Stimulated activated naive B cell treated with anti-CD40 and anti-IgM and Interleukin-4, amounts not matched to agents 10 μg/mL and 1 μg/mL and 100 μg/mL, for 72 hours (primary cell): ENCODE measurements at regions not wholly inside any gene's neighbourhood (a gene's known extent, or its start where the extent isn't known, plus 50 kb on each side); places are given as distances from the start of the nearest gene placed in this dataset.
A peak's percentile ranks its signal among the peaks of the same experiment; 100 is the strongest.

Experiments
- ATAC-seq, 2 donors: fragments of 150-1000 bp; cut with Tn5 transposase; replicated peaks; 2 replicates each; pipeline ENCODE4 v1.10.0; 2021; ENCODE audit warnings: moderate library complexity in 1 of 2
- DNase-seq: peaks from one replicate; pipeline ENCODE4 v3.0.0; 2021
- H3K27ac Mint-ChIP-seq: one replicate; pipeline ENCODE4 v1.8.0; 2022; ENCODE audit warnings: mild to moderate bottlenecking, mixed read lengths
- H3K27me3 Mint-ChIP-seq, 2 donors: one replicate each; pipeline ENCODE4 v1.8.0; 2022; ENCODE audit warnings: mixed read lengths in 2 of 2
- H3K36me3 Mint-ChIP-seq, 2 donors: one replicate each; pipeline ENCODE4 v1.8.0; 2022; ENCODE audit warnings: mixed read lengths in 2 of 2, mild to moderate bottlenecking in 1 of 2
- H3K4me1 Mint-ChIP-seq, 2 donors: one replicate each; pipeline ENCODE4 v1.8.0; 2022; ENCODE audit warnings: mixed read lengths in 2 of 2, mild to moderate bottlenecking in 1 of 2
- H3K4me3 Mint-ChIP-seq, 2 donors: one replicate each; pipeline ENCODE4 v1.8.0; 2022; ENCODE audit warnings: mild to moderate bottlenecking in 2 of 2, mixed read lengths in 2 of 2, moderate library complexity in 1 of 2
- H3K9me3 Mint-ChIP-seq, 2 donors: one replicate each; pipeline ENCODE4 v1.8.0; 2022; ENCODE audit warnings: mixed read lengths in 2 of 2, mild to moderate bottlenecking in 1 of 2

GRCh38 chr3:82353306-82354171 lies 592.1 kb upstream of the GBE1 start:
- DNase-seq (no peak), ATAC-seq (no peak)
- no peaks in the 10 kb centered on the region for H3K27me3 Mint-ChIP-seq
- no peak overlapping the region for H3K4me3 Mint-ChIP-seq
- no peak overlapping the region for H3K27ac Mint-ChIP-seq
- no peaks in the 10 kb centered on the region for H3K4me1 Mint-ChIP-seq
- no peaks in the 10 kb centered on the region for H3K36me3 Mint-ChIP-seq
- peaks cover 0 to 3% of the 10 kb centered on the region in 2 donors for H3K9me3 Mint-ChIP-seq

- H3K4me3 Mint-ChIP-seq, result no peak overlapping the region
- H3K4me1 Mint-ChIP-seq, result no peaks in the 10 kb centered on the region
- H3K27me3 Mint-ChIP-seq, result no peaks in the 10 kb centered on the region
- DNase-seq (no peak), ATAC-seq (no peak)
- no peaks in the 10 kb centered on the region for H3K36me3 Mint-ChIP-seq
- H3K9me3 Mint-ChIP-seq, result peaks cover 0 to 3% of the 10 kb centered on the region in 2 donors
- H3K27ac Mint-ChIP-seq, result no peak overlapping the region
These were observed 586.1 kb upstream of the GBE1 start for GRCh38 chr3:82347585-82347984.

- Mint-ChIP-seq H3K36me3 (no peaks in the 10 kb centered on the region), H3K9me3 (no peaks in the 10 kb centered on the region), H3K4me1 (no peaks in the 10 kb centered on the region), H3K27ac (no peak overlapping the region), H3K4me3 (no peak overlapping the region), H3K27me3 (no peaks in the 10 kb centered on the region)
- ATAC-seq (no peak), DNase-seq (no peak)
These were observed 581.1 kb upstream of the GBE1 start for GRCh38 chr3:82342521-82342920.

- no peaks in the 10 kb centered on the region for H3K4me1 Mint-ChIP-seq
- H3K4me3 Mint-ChIP-seq, result no peak overlapping the region
- H3K36me3 Mint-ChIP-seq, result no peaks in the 10 kb centered on the region
- H3K9me3 Mint-ChIP-seq, result no peaks in the 10 kb centered on the region
- H3K27me3 Mint-ChIP-seq, result no peaks in the 10 kb centered on the region
- DNase-seq (no peak), ATAC-seq (no peak)
- H3K27ac Mint-ChIP-seq, result no peak overlapping the region
These were observed 567.9 kb upstream of the GBE1 start for GRCh38 chr3:82329300-82329699.

DNA sequence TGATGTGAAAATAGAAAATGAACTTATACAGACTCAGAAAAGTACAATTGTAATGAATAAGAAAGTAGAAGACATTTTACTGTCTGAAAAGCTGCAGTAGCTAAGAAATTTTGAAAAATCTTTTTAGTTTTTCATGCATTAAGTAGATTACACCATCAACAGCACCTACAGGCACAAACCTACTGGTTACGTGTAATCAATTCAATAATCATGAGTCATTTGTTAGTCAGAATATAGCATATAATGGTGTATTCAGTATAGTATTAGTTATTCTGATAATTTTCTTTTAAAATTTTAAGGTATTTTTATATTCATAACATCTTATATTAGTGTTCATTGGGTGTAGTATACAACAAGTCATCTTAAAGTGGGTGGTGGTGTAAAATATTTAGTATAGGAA lies 550.5 kb upstream of the GBE1 start:
- H3K36me3 Mint-ChIP-seq, result no peaks in the 10 kb centered on the region
- ATAC-seq (no peak), DNase-seq (no peak)
- H3K4me3 Mint-ChIP-seq, result no peak overlapping the region
- H3K27me3 Mint-ChIP-seq, result no peaks in the 10 kb centered on the region
- H3K4me1 Mint-ChIP-seq, result no peaks in the 10 kb centered on the region
- H3K9me3 Mint-ChIP-seq, result peaks cover 1 to 5% of the 10 kb centered on the region in 2 donors
- no peak overlapping the region for H3K27ac Mint-ChIP-seq

DNA sequence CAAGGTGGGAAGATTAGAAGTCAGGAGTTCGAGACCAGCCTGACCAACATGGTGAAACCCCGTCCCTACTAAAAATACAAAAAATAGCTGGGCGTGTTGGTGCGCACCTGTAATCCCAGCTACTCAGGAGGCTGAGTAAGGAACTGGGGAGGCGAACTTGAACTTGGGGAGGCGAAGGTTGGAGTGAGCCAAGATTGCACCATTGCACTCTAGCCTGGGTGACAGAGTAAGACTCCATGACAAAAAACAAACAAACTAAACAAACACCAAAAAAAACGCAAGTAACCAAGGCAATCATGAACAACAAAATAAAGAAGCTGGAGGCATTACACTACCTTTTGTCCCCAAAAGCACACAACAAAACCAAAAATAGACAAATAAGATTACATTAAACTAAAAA lies 547.3 kb upstream of the GBE1 start:
- Mint-ChIP-seq H3K27ac (no peak overlapping the region), H3K4me3 (no peak overlapping the region), H3K36me3 (no peaks in the 10 kb centered on the region), H3K9me3 (peaks cover 4 to 10% of the 10 kb centered on the region in 2 donors), H3K4me1 (no peaks in the 10 kb centered on the region), H3K27me3 (no peaks in the 10 kb centered on the region)
- no peak for DNase-seq
- no peak for ATAC-seq

- DNase-seq (no peak), ATAC-seq (no peak)
- no peak overlapping the region for H3K4me3 Mint-ChIP-seq
- no peak overlapping the region for H3K27ac Mint-ChIP-seq
- H3K36me3 Mint-ChIP-seq, result no peaks in the 10 kb centered on the region
- no peaks in the 10 kb centered on the region for H3K4me1 Mint-ChIP-seq
- peaks cover 4 to 10% of the 10 kb centered on the region in 2 donors for H3K9me3 Mint-ChIP-seq
- H3K27me3 Mint-ChIP-seq, result no peaks in the 10 kb centered on the region
These were observed 544.7 kb upstream of the GBE1 start for GRCh38 chr3:82306189-82306588.

DNA sequence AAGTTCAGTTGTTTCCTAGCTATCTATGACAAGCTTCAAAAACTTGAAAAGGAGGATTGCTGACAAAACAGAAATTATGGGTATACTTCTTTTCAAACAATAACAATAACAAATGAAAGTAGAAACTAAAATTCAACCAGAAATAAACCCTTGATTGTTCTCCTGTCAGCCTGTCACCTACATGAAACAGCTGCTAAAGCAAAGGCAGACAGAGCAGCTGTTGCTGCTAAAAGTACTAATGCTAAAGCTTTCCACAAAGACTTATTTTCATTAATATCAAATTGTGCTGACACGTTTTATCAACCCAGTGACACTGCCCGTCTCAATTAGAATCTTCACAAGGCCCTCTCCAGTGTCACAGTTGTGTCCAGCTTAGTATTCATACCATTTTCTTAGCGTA lies 533.2 kb upstream of the GBE1 start:
- ATAC-seq (no peak), DNase-seq (no peak)
- peaks cover 0 to 3% of the 10 kb centered on the region in 2 donors for H3K4me1 Mint-ChIP-seq
- no peaks in the 10 kb centered on the region for H3K27me3 Mint-ChIP-seq
- no peaks in the 10 kb centered on the region for H3K36me3 Mint-ChIP-seq
- H3K4me3 Mint-ChIP-seq, result no peak overlapping the region
- no peak overlapping the region for H3K27ac Mint-ChIP-seq
- H3K9me3 Mint-ChIP-seq, result no peaks in the 10 kb centered on the region

GRCh38 chr3:82293867-82294266 lies 532.4 kb upstream of the GBE1 start:
- Mint-ChIP-seq H3K9me3 (peaks cover 0 to 2% of the 10 kb centered on the region in 2 donors), H3K4me3 (no peak overlapping the region), H3K4me1 (peaks cover 0 to 3% of the 10 kb centered on the region in 2 donors), H3K36me3 (no peaks in the 10 kb centered on the region), H3K27ac (no peak overlapping the region), H3K27me3 (no peaks in the 10 kb centered on the region)
- DNase-seq (no peak), ATAC-seq (peak; percentile 45 to 65)

- H3K27ac Mint-ChIP-seq, result no peak overlapping the region
- ATAC-seq, result no peak
- no peak for DNase-seq
- no peaks in the 10 kb centered on the region for H3K36me3 Mint-ChIP-seq
- H3K9me3 Mint-ChIP-seq, result peaks cover 3 to 4% of the 10 kb centered on the region in 2 donors
- H3K4me1 Mint-ChIP-seq, result peaks cover 0 to 3% of the 10 kb centered on the region in 2 donors
- H3K4me3 Mint-ChIP-seq, result no peak overlapping the region
- no peaks in the 10 kb centered on the region for H3K27me3 Mint-ChIP-seq
These were observed 532.0 kb upstream of the GBE1 start for GRCh38 chr3:82293435-82293834.

- Mint-ChIP-seq H3K36me3 (no peaks in the 10 kb centered on the region), H3K9me3 (peaks cover 6 to 8% of the 10 kb centered on the region in 2 donors), H3K27ac (no peak overlapping the region), H3K4me1 (no peaks in the 10 kb centered on the region), H3K27me3 (no peaks in the 10 kb centered on the region), H3K4me3 (no peak overlapping the region)
- no peak for ATAC-seq
- no peak for DNase-seq
These were observed 526.1 kb upstream of the GBE1 start for GRCh38 chr3:82287562-82287961.

DNA sequence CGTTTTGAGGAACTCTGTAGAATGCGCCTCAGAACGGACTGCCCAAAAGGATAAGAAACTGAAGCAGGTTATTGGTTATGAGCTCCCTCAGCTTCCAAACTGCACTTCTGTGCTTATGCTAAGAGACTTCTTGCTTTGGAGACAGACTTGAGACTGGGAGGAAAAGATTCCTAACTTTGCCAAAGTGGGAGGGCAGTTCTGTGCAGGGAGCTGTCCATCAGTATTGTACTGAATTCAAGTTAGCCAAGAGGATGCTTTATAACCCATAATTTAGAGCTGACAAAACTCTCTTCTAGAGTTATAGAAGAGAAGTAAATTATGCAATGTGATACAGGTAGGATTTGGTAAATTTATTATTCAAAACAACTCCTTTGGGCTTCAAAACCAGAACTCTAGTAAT lies 519.8 kb upstream of the GBE1 start:
- Mint-ChIP-seq H3K36me3 (no peaks in the 10 kb centered on the region), H3K9me3 (no peaks in the 10 kb centered on the region), H3K4me1 (no peaks in the 10 kb centered on the region), H3K4me3 (no peak overlapping the region), H3K27me3 (no peaks in the 10 kb centered on the region), H3K27ac (no peak overlapping the region)
- no peak for ATAC-seq
- DNase-seq, result no peak

DNA sequence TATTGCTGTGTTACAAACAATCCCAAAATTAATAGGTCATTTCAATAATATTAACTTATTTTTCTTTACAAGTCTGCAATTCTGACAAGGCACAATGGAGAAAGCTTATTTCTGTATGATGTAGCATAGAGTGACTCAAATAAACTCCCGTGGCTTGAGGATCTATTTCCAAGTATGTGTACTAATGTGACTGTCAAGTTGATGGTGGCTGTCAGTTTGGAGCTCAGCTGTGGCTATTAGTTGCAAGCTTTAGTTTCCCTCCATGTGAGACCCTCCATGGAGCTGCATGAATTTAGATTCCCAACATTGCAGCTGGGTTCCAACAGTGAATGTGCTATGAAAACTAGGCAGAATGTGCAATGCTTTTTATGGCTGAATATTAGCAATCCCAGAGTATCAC lies 515.5 kb upstream of the GBE1 start:
- Mint-ChIP-seq H3K27ac (no peak overlapping the region), H3K4me1 (no peaks in the 10 kb centered on the region), H3K4me3 (no peak overlapping the region), H3K36me3 (no peaks in the 10 kb centered on the region), H3K9me3 (peaks cover 0 to 1% of the 10 kb centered on the region in 2 donors), H3K27me3 (no peaks in the 10 kb centered on the region)
- ATAC-seq (no peak), DNase-seq (no peak)

DNA sequence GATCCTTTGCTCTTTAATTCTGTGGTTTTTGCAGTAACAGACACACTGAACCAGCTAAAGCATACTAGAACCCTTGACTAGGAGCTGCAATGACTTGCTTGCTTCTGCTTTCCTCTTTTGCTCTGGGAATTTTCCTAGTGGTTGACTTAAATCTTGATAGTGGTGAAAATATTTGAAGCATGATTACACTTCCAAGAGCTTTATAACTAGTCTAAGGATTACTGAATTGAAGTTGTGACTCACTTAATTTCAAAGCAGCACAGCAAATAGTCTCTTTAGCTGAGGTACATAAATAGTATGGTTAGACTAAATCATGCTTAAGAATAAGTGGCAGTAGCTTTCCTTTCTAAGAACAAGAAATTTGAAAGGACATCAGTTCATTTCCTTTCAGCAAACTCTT lies 513.5 kb upstream of the GBE1 start:
- Mint-ChIP-seq H3K9me3 (peaks cover 9 to 14% of the 10 kb centered on the region in 2 donors), H3K36me3 (no peaks in the 10 kb centered on the region), H3K27ac (no peak overlapping the region), H3K4me3 (no peak overlapping the region), H3K27me3 (no peaks in the 10 kb centered on the region), H3K4me1 (no peaks in the 10 kb centered on the region)
- DNase-seq (no peak), ATAC-seq (no peak)

- no peaks in the 10 kb centered on the region for H3K36me3 Mint-ChIP-seq
- H3K27ac Mint-ChIP-seq, result no peak overlapping the region
- H3K4me1 Mint-ChIP-seq, result no peaks in the 10 kb centered on the region
- H3K9me3 Mint-ChIP-seq, result peaks cover 0 to 11% of the 10 kb centered on the region in 2 donors
- no peak for DNase-seq
- ATAC-seq, result no peak
- no peak overlapping the region for H3K4me3 Mint-ChIP-seq
- H3K27me3 Mint-ChIP-seq, result no peaks in the 10 kb centered on the region
These were observed 504.3 kb upstream of the GBE1 start for GRCh38 chr3:82265747-82266146.
